C4-2B (cell line): ENCODE measurements at regions not wholly inside any gene's neighbourhood (a gene's known extent, or its start where the extent isn't known, plus 50 kb on each side); places are given as distances from the start of the nearest gene placed in this dataset.

ENCODE experiments used
- CTCF ChIP-seq: fragments of 450-650 bp; conservative IDR thresholded peaks from 2 replicates; pipeline ENCODE4 v1.5.1; 2017; ENCODE audit warnings: mild to moderate bottlenecking
- ZFX ChIP-seq: fragments of 450-650 bp; IDR thresholded peaks from 2 replicates; pipeline ENCODE4 v1.6.1; 2017

GRCh38 chr5:103408408-103408807, 149.8 kb downstream of the MACIR start:
- TF ChIP-seq CTCF (no peak), ZFX (no peak)
